HCT116 (cell line): ENCODE measurements at regions not wholly inside any gene's neighbourhood (a gene's known extent, or its start where the extent isn't known, plus 50 kb on each side); places are given as distances from the start of the nearest gene placed in this dataset.

ENCODE experiments used
- ATAC-seq: fragments of 200-7000 bp; cut with Tn5 transposase; 2 replicates; pipeline ENCODE4 v1.9.1; 2020; ENCODE audit warnings: mild to moderate bottlenecking, moderate library complexity
- BruUV-seq: library from RNA; stranded (reverse); fragments of 400-500 nt; replicated peaks from 2 replicates; lab custom pipeline; 2021; lab: Mats Ljungman, UMichigan
- CTCF ChIA-PET: fragments of 300-600 bp; sonication (Branson Sonifier 250); formaldehyde crosslinking; loops from one replicate; lab custom pipeline; 2021; ENCODE audit warnings: antibody characterized with exemption; lab: Charles Lee
- POLR2A ChIA-PET: fragments of 300-600, 350-600 bp; sonication (Branson Sonifier 250); formaldehyde crosslinking; loops from one replicate; lab custom pipeline; 2021; ENCODE audit warnings: antibody characterized with exemption; lab: Charles Lee
- RAD21 ChIA-PET, 2 experiments: fragments of 300-600 bp; sonication (Branson Sonifier 250); formaldehyde crosslinking; loops; one replicate each; lab custom pipeline; 2023; ENCODE audit warnings: low total read pairs in 2 of 2; ENCODE audit not compliant: uncharacterized antibody in 2 of 2, unreplicated experiment in 2 of 2, low non-redundant PET in 1 of 2; lab: Charles Lee
- DNase-seq: peaks from one replicate; pipeline ENCODE4 v3.0.0-alpha.2; 2010; ENCODE audit warnings: low read depth, low spot score
- H2AFZ ChIP-seq: fragments of 200-600 bp; shearing (Covaris generic), sonication (generic); 2 replicates; pipeline ENCODE4 v1.6.1; 2017; ENCODE audit warnings: low read depth, mixed run types, mixed read lengths, antibody characterized with exemption, low read length; ENCODE audit not compliant: poor library complexity, severe bottlenecking
- H3K27ac ChIP-seq: 2 replicates; pipeline ENCODE4 v1.5.1; 2012; ENCODE audit warnings: low read depth, low read length
- H3K27me3 ChIP-seq: fragments of 200-600 bp; sonication (generic); 2 replicates; pipeline ENCODE4 v1.6.1; 2016; ENCODE audit warnings: mixed run types, low read length, mixed read lengths; ENCODE audit not compliant: insufficient read depth
- H3K36me3 ChIP-seq, 2 experiments: fragments of 200-500 bp in 1 of 2; fragments of 200-600 bp in 1 of 2; sonication (Bioruptor generic) in 1 of 2; sonication (generic) in 1 of 2; 2 replicates each; pipeline versions ENCODE4 v1.5.1 to v1.6.1; 2014 to 2016; ENCODE audit warnings: low read length in 2 of 2, inconsistent platforms in 1 of 2, mixed read lengths in 1 of 2, mixed run types in 1 of 2; ENCODE audit not compliant: insufficient read depth in 2 of 2, control insufficient read depth in 1 of 2
- H3K4me1 ChIP-seq, 2 experiments: fragments of 200-600 bp in 1 of 2; sonication (generic) in 1 of 2; 2 replicates each; pipeline versions ENCODE4 v1.5.1 to v1.6.1; 2012 to 2017; ENCODE audit warnings: low read length in 2 of 2, inconsistent platforms in 1 of 2, mild to moderate bottlenecking in 1 of 2, mixed read lengths in 1 of 2, mixed run types in 1 of 2, moderate library complexity in 1 of 2; ENCODE audit not compliant: insufficient read depth in 2 of 2, control insufficient read depth in 1 of 2
- H3K4me2 ChIP-seq: fragments of 200-600 bp; sonication (generic); 2 replicates; pipeline ENCODE4 v1.6.1; 2017; ENCODE audit warnings: mixed run types, low read length, mixed read lengths
- H3K4me3 ChIP-seq, 2 experiments: fragments of 200-600 bp in 1 of 2; sonication (generic) in 1 of 2; replicated peaks in 1 of 2; 2 replicates each; pipeline ENCODE4 v1.5.1; 2011 to 2016; ENCODE audit warnings: low read length in 2 of 2, control low read depth in 1 of 2, low read depth in 1 of 2, mild to moderate bottlenecking in 1 of 2, mixed read lengths in 1 of 2, mixed run types in 1 of 2
- H3K79me2 ChIP-seq: fragments of 200-600 bp; sonication (generic); 2 replicates; pipeline ENCODE4 v1.6.1; 2017; ENCODE audit warnings: mild to moderate bottlenecking, mixed run types, low read length, moderate library complexity, mixed read lengths; ENCODE audit not compliant: insufficient read depth
- H3K9ac ChIP-seq: fragments of 200-600 bp; sonication (generic); 2 replicates; pipeline ENCODE4 v1.6.1; 2016; ENCODE audit warnings: low read length, mixed read lengths
- H3K9me2 ChIP-seq: fragments of 200-600 bp; sonication (generic), shearing (Covaris generic); 2 replicates; pipeline ENCODE4 v1.6.1; 2017; ENCODE audit warnings: mixed run types, mild to moderate bottlenecking, moderate library complexity; ENCODE audit not compliant: insufficient read depth
- H3K9me3 ChIP-seq, 2 experiments: fragments of 200-500 bp in 1 of 2; fragments of 200-600 bp in 1 of 2; sonication (Bioruptor generic) in 1 of 2; sonication (generic) in 1 of 2; 2 replicates each; pipeline ENCODE4 v1.6.1; 2014 to 2017; ENCODE audit warnings: low read length in 2 of 2, mixed read lengths in 2 of 2, inconsistent platforms in 1 of 2, low read depth in 1 of 2, mild to moderate bottlenecking in 1 of 2, mixed run types in 1 of 2, moderate library complexity in 1 of 2; ENCODE audit not compliant: control insufficient read depth in 1 of 2, insufficient read depth in 1 of 2
- H4K20me1 ChIP-seq: fragments of 200-600 bp; sonication (generic), shearing (Covaris generic); 2 replicates; pipeline ENCODE4 v1.6.1; 2017; ENCODE audit warnings: mixed run types, mild to moderate bottlenecking, moderate library complexity; ENCODE audit not compliant: insufficient read depth
- CEBPB ChIP-seq: IDR thresholded peaks from 2 replicates; pipeline ENCODE4 v1.6.1; 2012; ENCODE audit warnings: low read depth
- ELF1 ChIP-seq: IDR thresholded peaks from 2 replicates; pipeline ENCODE4 v1.6.1; 2012; ENCODE audit warnings: low read depth, borderline replicate concordance
- EZH2 ChIP-seq: fragments of 200-600 bp; sonication (generic); IDR thresholded peaks from 2 replicates; pipeline ENCODE4 v1.6.1; 2017; ENCODE audit warnings: antibody characterized with exemption, mixed run types
- EZH2phosphoT487 ChIP-seq: fragments of 200-600 bp; IDR thresholded peaks from 2 replicates; pipeline ENCODE4 v1.6.1; 2018; ENCODE audit warnings: antibody characterized with exemption, borderline replicate concordance
- FOSL1 ChIP-seq: IDR thresholded peaks from 2 replicates; pipeline ENCODE4 v1.6.1; 2012; ENCODE audit warnings: low read depth
- JUND ChIP-seq: IDR thresholded peaks from 2 replicates; pipeline ENCODE4 v1.6.1; 2012
- POLR2A ChIP-seq: IDR thresholded peaks from 2 replicates; pipeline ENCODE4 v1.7.0; 2011; ENCODE audit warnings: borderline replicate concordance; ENCODE audit not compliant: insufficient read depth, insufficient read length; ENCODE audit errors: extremely low read depth
- POLR2AphosphoS5 ChIP-seq: IDR thresholded peaks from 2 replicates; pipeline ENCODE4 v1.6.1; 2011; ENCODE audit warnings: mild to moderate bottlenecking, low read depth, low read length, moderate library complexity
- RAD21 ChIP-seq: IDR thresholded peaks from 2 replicates; pipeline ENCODE4 v1.6.1; 2012; ENCODE audit warnings: low read depth, mild to moderate bottlenecking
- REST ChIP-seq: IDR thresholded peaks from 2 replicates; pipeline ENCODE4 v1.6.1; 2012; ENCODE audit warnings: low read depth
- SIN3A ChIP-seq: IDR thresholded peaks from 2 replicates; pipeline ENCODE4 v1.6.1; 2012; ENCODE audit warnings: low read depth
- TCF7L2 ChIP-seq: IDR thresholded peaks from 2 replicates; pipeline ENCODE4 v1.7.0; 2011; ENCODE audit warnings: borderline replicate concordance, inconsistent platforms; ENCODE audit not compliant: insufficient read depth, insufficient read length; ENCODE audit errors: extremely low read depth
- ZNF274 ChIP-seq: fragments of 200-500 bp; sonication (Bioruptor generic); IDR thresholded peaks from 2 replicates; pipeline ENCODE4 v1.6.1; 2014; ENCODE audit warnings: mild to moderate bottlenecking, low read depth, low read length, inconsistent platforms
- intact Hi-C: fragments of 100-400 bp; cut with micrococcal nuclease; formaldehyde crosslinking; loops from 2 replicates; pipeline ENCODE4 v1.10.0; 2022

GRCh38 chr18:78562531-78562961, 417.1 kb upstream of the SALL3 start:
- no peak overlapping the region for H3K4me3 ChIP-seq
- ChIA-PET CTCF (no interaction called here), POLR2A (no interaction called here), RAD21 (no interaction called here)
- H3K9me3 ChIP-seq, result peaks cover 3 to 13% of the 10 kb centered on the region in 2 experiments; a peak in 2 of 4 replicates
- intact Hi-C loops, result no loop called here
- no peaks in the 10 kb centered on the region for H3K9me2 ChIP-seq
- no peaks in the 10 kb centered on the region for H3K36me3 ChIP-seq
- ATAC-seq (no peak), DNase-seq (no peak)
- H3K79me2 ChIP-seq, result no peaks in the 10 kb centered on the region
- BruUV-seq, result no TSS peak
- no peaks in the 10 kb centered on the region for H4K20me1 ChIP-seq
- H3K4me1 ChIP-seq, result no peaks in the 10 kb centered on the region
- H3K27ac ChIP-seq, result no peak overlapping the region
- H3K27me3 ChIP-seq, result no peaks in the 10 kb centered on the region
- H3K4me2 ChIP-seq, result no peak overlapping the region
- H2AFZ ChIP-seq, result no peak overlapping the region
- H3K9ac ChIP-seq, result no peak overlapping the region
- no peak for TF ChIP-seq ZNF274
- TF ChIP-seq EZH2, result no peak
- no peak for TF ChIP-seq POLR2AphosphoS5
- no peak for TF ChIP-seq FOSL1
- TF ChIP-seq SIN3A, result no peak
- TF ChIP-seq EZH2phosphoT487, result no peak
- TF ChIP-seq JUND, result no peak
- TF ChIP-seq REST, result no peak
- no peak for TF ChIP-seq ELF1
- no peak for TF ChIP-seq POLR2A
- no peak for TF ChIP-seq CEBPB
- TF ChIP-seq TCF7L2, result no peak
- no peak for TF ChIP-seq RAD21
